Adrenal gland (tissue), 9 donors: ENCODE measurements at regions not wholly inside any gene's neighbourhood (a gene's known extent, or its start where the extent isn't known, plus 50 kb on each side); places are given as distances from the start of the nearest gene placed in this dataset.

Experiments used
- DNase-seq, 7 donors: peaks; one replicate each; pipeline ENCODE4 v3.0.0-alpha.2; 2019 to 2020
- H3K27ac ChIP-seq, 5 donors: fragments of 200-600 bp; sonication (generic) in 4 of 5; 1 replicate in 3 of 5; 2 replicates in 2 of 5; pipeline versions ENCODE4 v1.5.1 to v1.8.0; 2016 to 2020; ENCODE audit warnings: mild to moderate bottlenecking in 1 of 5
- H3K27me3 ChIP-seq: fragments of 200-600 bp; 2 replicates; pipeline ENCODE4 v1.8.0; 2021
- H3K36me3 ChIP-seq, 2 donors: fragments of 200-600 bp; replicated peaks in 1 of 2; 1 replicate in 1 of 2; 2 replicates in 1 of 2; pipeline versions ENCODE4 v1.5.1 to v1.8.0; 2018 to 2022
- H3K4me1 ChIP-seq, 2 donors: fragments of 200-600 bp; replicated peaks in 1 of 2; 1 replicate in 1 of 2; 2 replicates in 1 of 2; pipeline versions ENCODE4 v1.5.1 to v1.8.0; 2018 to 2021
- H3K4me3 ChIP-seq, 4 donors: fragments of 200-600 bp; sonication (generic) in 3 of 4; one replicate each; pipeline ENCODE4 v1.5.1; 2016 to 2018
- H3K9me3 ChIP-seq, 3 donors: fragments of 200-600 bp; sonication (generic) in 1 of 3; replicated peaks in 1 of 3; 1 replicate in 2 of 3; 2 replicates in 1 of 3; pipeline versions ENCODE4 v1.5.1 to v1.8.0; 2016 to 2021
- CTCF ChIP-seq, 6 experiments: fragments of 450-650 bp in 4 of 6; fragments of 200-600 bp in 2 of 6; sonication (generic) in 1 of 6; IDR thresholded peaks; 1 replicate in 5 of 6; 2 replicates in 1 of 6; pipeline versions ENCODE4 v1.5.1 to v1.8.0; 2016 to 2021; ENCODE audit warnings: antibody characterized with exemption in 6 of 6, mild to moderate bottlenecking in 2 of 6, moderate library complexity in 1 of 6
- POLR2A ChIP-seq, 2 donors: fragments of 450-650 bp; IDR thresholded peaks; one replicate each; pipeline ENCODE4 v1.6.1; 2017; ENCODE audit warnings: antibody characterized with exemption in 2 of 2, mild to moderate bottlenecking in 2 of 2, moderate library complexity in 1 of 2
- WGBS, 4 donors: extraction: QIAGEN DNeasy Blood & Tissue Kit in 2 of 4; methylation state at CpG; one replicate each; pipeline versions ENCODE4 v1.1.5 to v1.1.7; 2013 to 2017; 5-methylcytosine and 5-hydroxymethylcytosine counted together
- intact Hi-C, 2 donors: fragments of 100-400 bp; cut with DNase I; formaldehyde crosslinking; loops; one replicate each; pipeline versions ENCODE4 v1.14.1 to v1.15.0; 2022 to 2023
- donor health status: healthy with polysubstance abuse.
- donor health status: Bipolar disorder and iron deficiency.
- donor health status: DM: yes; HTN: yes; CAD: no.
- donor health status: DM: no; HTN: no; CAD: no.
- donor health status: DM: no; HTN: no; CAD: no.

- H3K27me3 ChIP-seq = no peaks in the 10 kb centered on the region
- no peak for TF ChIP-seq POLR2A (IDR thresholded peaks at IDR 0.05)
- no peak for TF ChIP-seq CTCF (IDR thresholded peaks at IDR 0.05)
- H3K4me1 ChIP-seq = no peaks in the 10 kb centered on the region
- DNase-seq = no peak
- H3K4me3 ChIP-seq = no peak overlapping the region
- H3K9me3 ChIP-seq = no peaks in the 10 kb centered on the region
- no peaks in the 10 kb centered on the region for H3K36me3 ChIP-seq
- intact Hi-C loops = no loop called here
- no peak overlapping the region for H3K27ac ChIP-seq
- 71 to 86% (median 81%) methylated on average over 1 to 4 of the region's 4 CpGs for WGBS, 4 donors
These were observed 143.8 kb downstream of the C7orf25 start for GRCh38 chr7:42768045-42768444.

- H3K4me1 ChIP-seq = no peaks in the 10 kb centered on the region
- intact Hi-C loops = no loop called here
- no peak for DNase-seq
- H3K27ac ChIP-seq = no peak overlapping the region
- no peaks in the 10 kb centered on the region for H3K36me3 ChIP-seq
- no peaks in the 10 kb centered on the region for H3K9me3 ChIP-seq
- TF ChIP-seq POLR2A (IDR thresholded peaks at IDR 0.05) (no peak), CTCF (IDR thresholded peaks at IDR 0.05) (no peak)
- 73 to 80% (median 77%) methylated on average over 3 of the region's 3 CpGs for WGBS, 4 donors
- no peak overlapping the region for H3K4me3 ChIP-seq
- H3K27me3 ChIP-seq = no peaks in the 10 kb centered on the region
These were observed 145.0 kb downstream of the C7orf25 start for GRCh38 chr7:42766782-42767423.

GRCh38 chr7:42765931-42766330 lies 145.9 kb downstream of the C7orf25 start:
- H3K4me3 ChIP-seq = no peak overlapping the region
- no peak overlapping the region for H3K27ac ChIP-seq
- H3K9me3 ChIP-seq = no peaks in the 10 kb centered on the region
- TF ChIP-seq POLR2A (IDR thresholded peaks at IDR 0.05) = no peak
- no peak for TF ChIP-seq CTCF (IDR thresholded peaks at IDR 0.05)
- intact Hi-C loops = no loop called here
- H3K4me1 ChIP-seq = no peaks in the 10 kb centered on the region
- no peaks in the 10 kb centered on the region for H3K27me3 ChIP-seq
- no peaks in the 10 kb centered on the region for H3K36me3 ChIP-seq
- WGBS, 4 donors = 79 to 84% (median 81%) methylated on average over 2 of the region's 2 CpGs
- DNase-seq = no peak

GRCh38 chr7:42763137-42763551 lies 148.7 kb downstream of the C7orf25 start:
- intact Hi-C loops = no loop called here
- no peak for DNase-seq
- H3K4me3 ChIP-seq = no peak overlapping the region
- no peak for TF ChIP-seq POLR2A (IDR thresholded peaks at IDR 0.05)
- no peak for TF ChIP-seq CTCF (IDR thresholded peaks at IDR 0.05)
- no peaks in the 10 kb centered on the region for H3K9me3 ChIP-seq
- no peaks in the 10 kb centered on the region for H3K27me3 ChIP-seq
- no peak overlapping the region for H3K27ac ChIP-seq
- WGBS, 4 donors = 77 to 87% (median 79%) methylated on average over 6 of the region's 6 CpGs
- no peaks in the 10 kb centered on the region for H3K4me1 ChIP-seq
- no peaks in the 10 kb centered on the region for H3K36me3 ChIP-seq
